ENCODE measurements at regions not wholly inside any gene's neighbourhood (a gene's known extent, or its start where the extent isn't known, plus 50 kb on each side); places are given as distances from the start of the nearest gene placed in this dataset.

DNA sequence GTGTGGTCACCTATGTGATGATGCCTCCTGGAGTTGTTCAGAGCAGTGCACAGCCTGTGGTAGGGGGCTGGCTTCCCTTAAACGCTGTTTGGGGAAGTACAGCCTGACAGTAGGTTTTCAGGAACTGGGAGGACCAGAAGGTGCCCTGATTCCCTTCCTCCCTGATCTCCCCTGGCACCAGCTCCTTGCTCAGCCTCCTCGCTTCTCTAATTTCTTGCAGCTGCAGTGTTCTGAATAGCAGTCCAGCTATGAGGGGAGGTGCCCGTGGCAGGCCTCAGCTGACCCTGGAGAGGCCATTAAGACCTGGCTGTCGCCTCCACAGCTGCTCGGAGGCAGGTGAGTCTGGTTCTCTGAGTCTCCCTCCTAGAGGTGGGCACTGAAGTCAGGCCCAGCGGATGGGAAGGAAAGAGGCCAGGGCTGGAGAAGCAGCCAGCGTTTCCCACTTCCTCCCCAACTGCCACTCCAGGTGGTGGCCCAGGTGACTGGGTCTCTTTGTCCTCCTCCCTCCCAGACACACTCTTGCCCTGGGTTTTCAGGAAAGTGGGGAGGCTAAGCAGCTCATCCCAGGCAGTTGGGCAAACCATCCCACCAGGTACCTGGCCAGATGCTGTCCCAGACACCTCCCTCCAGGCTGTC is 52.0 kb upstream of the RPL11 start:
- DNase-seq (ENCODE audit: low spot score): no peak

DNA sequence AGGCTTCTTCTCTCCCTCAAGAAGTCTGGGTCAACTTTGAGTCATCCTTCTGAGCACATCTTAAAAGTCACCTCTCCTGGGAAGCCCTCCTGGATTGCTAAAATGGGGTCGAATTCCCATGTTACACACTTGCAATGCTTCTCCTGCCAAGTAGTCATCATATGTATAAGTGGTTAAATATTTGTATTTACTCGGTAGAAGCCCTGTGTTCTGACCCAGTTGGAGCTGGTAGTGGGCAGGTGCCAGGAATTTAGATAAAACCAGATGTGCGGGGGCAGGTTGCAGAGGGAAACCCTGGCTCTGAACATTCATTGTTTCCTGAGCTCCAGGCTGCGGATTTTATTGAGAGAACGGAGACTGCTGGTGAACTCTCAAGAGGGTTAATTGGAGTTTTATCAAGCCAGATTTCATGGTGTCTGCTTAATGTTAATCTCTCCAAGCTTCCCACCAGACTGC is 52.8 kb upstream of the RPL11 start:
- DNase-seq (ENCODE audit: low spot score): no peak

DNA sequence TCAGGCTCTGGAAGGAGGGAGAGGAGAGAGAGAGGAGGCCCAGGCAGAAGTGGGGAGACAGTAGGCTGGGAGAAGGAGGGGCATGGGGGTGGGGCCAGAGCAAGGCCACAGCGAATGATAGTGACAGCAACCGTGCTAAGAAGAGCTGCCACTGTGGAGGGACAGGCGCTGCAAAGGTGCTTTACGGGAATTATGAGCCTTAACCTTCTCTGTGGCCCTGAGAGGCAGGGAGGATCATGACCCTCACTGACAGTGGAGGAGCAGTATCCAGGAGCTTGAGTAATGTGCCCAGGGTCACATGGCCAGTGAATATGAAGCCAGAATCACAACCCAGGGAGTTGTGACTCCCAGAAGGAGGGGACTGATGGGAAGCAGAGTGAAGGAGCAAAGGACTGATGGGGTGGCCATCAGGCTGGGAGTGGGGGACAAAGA is 53.4 kb upstream of the RPL11 start:
- no peak for DNase-seq (ENCODE audit: low spot score)

DNA sequence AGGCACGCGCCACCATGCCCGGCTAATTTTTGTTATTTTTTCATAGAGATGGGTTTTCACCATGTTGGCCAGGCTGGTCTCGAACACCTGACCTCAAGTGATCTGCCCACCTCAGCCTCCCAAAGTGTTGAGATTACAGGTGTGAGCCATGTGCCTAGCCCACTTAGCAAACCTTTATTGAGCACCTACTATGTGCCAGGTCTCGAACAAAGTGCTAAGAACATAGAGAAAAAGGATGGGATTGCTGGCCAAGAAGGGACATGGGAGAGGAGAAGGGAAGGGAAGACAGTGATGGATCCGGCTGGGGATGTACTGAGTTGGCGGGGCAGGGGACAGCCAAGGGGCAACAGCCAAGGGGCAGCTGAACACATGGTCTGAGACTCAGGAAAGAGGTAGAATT is 55.6 kb upstream of the RPL11 start:
- DNase-seq (ENCODE audit: low spot score): no peak

DNA sequence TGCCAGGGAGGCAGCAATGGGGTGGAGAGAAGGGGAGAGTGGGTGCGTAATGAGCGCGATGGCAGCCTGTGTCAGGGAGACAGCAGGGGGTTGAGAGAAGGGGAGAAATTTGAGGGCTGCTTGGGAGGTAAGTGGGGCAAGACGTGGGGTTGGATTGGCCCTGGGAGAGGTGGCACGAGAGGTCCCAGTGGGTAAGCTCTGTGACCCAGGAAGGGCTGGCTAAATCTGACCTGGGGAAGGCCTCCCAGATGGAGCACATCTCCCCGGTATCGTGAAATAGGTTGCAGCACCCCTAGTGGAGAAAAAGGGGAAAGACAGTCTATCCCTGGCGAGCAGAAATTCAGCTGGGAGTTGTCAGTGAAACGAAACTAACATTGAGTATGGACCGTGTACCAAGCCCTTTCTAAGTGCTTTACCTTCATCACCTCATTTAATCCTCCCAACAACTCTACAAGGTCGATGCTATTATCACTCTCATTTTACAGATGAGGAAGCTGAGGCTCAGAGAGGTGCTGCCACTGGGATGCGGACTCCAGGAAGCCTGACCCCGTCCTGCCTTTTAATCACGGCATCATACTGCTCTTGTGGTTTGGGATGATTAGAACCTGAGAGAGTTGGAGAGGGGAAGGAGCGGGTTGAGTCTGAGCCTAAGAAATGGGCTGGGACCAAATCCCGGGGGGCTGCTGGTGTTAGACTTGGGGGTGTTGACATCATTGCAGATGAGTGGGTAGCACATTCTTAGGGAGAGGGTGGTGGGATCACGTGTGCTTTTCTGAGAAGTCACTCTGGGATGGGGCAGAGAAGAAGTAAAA is 56.6 kb upstream of the RPL11 start:
- peak; percentile 88 for DNase-seq (ENCODE audit: low spot score)

DNA sequence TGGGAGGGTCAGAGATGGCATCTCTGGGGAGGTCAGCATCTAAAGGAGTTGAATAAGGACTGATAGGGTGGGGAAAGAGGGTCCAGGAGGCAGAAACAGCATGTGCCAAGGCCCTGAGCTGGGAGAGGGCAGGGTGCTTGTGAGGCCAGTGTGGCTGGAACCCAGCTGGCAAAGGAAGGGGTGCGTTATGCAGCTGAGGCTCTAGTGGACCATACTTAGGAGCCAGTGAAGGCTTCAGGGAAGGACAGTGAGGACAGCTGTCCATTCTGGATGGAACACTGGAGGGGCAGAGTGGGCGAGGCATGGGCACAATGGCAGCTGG is 57.1 kb upstream of the RPL11 start:
- DNase-seq (ENCODE audit: low spot score): no peak

DNA sequence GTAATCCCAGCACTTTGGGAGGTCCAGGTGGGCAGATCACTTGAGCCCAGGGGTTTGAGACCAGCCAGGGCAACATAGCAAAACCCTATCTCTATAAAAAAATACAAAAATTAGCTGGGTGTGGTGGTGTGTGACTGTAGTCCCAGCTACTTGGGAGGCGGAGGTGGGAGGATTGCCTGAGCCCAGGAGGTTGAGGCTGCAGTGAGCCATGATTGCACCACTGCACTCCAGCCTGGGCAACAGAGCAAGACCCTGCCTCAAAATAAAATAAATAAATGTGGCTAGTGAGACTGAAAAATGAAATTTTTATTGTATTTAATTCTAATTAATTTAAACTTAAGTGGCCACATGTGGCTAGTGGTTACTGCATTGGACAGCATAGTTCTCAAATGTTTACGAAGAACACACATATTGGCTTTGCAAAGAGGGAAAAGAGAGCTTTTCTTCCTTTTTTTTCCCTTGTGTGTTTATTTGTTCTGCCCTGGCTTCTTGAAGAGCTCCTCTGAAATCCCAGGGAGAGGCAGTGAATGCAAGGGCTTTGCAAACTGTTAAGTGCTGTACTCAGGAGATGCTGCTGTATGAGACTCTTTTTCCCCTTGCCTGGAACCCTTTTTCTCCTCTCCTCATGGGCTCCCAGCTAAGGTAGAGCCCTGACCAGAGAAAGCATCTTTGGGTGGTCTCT is 59.0 kb upstream of the RPL11 start:
- DNase-seq (ENCODE audit: low spot score): no peak

DNA sequence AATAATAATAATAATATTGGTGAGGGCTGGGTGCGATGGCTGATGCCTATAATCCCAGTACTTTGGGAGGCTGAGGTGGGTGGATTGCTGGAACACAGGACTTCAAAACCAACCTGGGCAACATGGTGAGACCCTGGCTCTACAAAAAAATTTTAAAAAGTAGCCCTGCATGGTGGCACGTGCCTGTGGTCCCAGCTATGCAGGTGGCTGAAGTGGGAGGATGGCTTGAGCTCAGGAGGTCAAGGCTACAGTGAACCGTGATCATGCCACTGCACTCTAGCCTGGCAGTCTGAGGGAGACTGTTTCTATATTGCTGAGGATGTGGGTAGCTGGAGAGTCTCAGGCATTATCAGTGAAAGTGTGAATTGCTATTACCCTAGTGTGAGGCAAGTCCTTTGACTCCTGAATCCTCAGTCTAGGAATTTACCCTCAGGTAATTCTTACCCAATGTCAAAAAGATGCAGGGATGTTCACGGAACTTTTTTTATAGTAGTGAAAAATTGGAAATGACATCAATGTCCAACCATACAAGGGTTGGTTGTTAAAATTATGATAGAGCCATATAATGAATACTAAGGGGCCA is 61.8 kb upstream of the RPL11 start:
- DNase-seq (ENCODE audit: low spot score): no peak

DNA sequence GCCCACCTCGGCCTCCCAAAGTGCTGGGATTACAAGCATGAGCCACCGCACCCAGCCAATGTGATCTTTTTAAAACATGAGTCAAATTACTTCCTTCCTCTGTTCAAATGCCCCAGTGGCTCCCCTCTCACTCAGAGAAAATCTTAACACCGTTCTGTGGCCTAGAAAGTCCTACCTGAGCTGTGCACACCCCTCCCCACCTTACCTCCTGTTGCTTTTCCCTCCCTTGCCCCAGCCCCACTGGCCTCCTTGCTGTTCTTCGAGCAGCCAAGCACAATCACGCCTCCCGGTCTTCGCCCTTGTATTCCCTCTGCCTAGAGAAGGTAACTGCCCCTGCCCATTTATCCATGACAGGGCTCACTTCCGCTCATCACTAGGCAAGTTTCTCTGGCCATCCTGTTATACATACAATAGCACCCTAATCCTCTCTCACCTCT is 62.6 kb upstream of the RPL11 start:
- DNase-seq (ENCODE audit: low spot score): no peak

DNA sequence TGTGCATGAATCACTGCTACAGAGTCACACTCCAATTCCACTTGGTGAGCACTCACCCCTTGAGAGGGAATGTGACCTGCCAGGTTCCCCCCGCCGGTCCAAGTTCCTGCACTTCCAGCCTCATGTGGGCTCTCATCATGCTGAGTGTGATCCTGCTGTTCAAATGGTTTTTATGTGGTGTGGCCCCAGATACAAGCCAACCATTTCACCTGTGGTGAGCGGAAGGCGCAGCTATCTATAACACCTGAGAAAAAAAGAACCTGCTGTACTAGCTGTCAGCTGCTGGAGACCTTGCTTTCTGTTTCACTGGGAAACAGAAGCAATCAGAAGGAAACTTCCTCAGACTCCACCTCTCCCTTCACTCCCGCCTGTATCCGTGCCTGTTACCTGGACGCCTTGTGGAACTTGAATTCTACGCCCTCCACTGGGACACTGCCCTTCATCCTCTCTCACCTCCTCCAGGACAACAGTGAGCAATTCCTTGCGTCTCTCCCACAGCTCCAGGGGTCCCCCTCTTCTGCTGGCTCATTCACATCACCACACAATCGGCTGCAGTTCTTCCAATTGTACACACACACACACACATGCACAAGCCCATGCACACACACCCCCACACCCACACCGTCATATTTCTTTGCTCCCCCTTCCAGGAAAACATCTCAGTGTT is 64.4 kb upstream of the RPL11 start:
- no peak for DNase-seq (ENCODE audit: low spot score)

DNA sequence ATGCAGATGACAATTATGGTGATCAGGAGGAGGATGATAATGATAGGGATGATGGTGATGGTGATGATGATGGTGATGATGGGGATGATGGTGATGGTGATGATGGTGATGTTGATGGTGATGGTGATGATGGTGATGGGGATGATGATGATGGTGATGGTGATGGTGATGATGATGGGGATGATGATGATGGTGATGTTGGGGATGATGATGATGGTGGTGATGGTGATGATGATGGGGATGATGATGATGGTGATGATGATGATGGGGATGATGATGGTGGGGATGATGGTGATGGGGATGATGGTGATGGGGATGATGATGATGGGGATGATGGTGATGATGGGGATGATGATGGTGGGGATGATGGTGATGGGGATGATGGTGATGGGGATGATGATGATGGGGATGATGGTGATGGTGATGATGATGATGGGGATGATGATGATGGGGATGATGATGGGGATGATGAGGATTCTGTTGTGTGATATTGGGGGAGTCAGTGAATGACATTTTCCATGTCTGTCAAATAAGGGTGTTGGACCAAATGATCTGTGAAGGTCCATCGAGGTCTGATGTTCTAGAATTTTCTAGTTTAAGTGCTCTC is 65.6 kb upstream of the RPL11 start:
- DNase-seq (ENCODE audit: low spot score): no peak

DNA sequence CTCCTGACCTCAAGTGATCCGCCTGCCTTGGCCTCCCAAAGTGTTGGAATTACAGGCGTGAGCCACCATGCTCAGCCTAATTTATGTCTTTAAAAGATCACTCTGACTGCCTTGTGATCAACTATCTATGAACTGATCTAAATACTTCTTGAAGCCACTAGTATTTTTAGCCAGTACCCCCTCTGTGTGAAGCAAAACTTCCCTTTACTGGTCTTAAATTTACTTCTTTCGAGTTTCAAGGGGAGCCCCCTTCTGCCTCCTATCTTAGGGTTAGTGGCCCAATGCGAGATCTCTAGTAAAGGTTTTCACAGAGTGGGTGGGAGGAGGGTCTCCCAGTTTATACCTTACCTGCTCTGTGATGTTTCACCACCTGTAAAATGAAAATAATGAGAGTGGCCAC is 66.1 kb upstream of the RPL11 start:
- DNase-seq (ENCODE audit: low spot score): no peak

DNA sequence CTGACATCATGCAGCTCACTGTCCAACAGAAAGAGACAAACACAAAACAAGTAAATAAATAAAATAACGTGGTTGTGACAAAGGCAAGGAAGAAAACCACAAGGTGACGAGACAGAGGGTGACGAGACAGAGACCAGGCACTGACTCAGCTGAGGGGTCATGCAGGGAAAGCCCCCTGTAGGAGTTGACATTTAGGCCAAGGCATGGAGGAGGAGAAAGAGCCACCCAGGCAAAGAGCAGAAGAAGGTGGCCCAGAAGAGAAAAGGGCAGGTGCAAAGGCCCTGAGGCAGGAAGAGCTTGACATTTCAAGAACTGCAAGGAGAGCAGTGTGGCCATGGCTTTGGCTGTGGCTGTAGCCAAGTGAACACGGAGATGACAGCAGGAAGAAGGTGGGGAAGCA is 65.1 kb upstream of the ID3 start:
- no peak for DNase-seq (ENCODE audit: low spot score)

DNA sequence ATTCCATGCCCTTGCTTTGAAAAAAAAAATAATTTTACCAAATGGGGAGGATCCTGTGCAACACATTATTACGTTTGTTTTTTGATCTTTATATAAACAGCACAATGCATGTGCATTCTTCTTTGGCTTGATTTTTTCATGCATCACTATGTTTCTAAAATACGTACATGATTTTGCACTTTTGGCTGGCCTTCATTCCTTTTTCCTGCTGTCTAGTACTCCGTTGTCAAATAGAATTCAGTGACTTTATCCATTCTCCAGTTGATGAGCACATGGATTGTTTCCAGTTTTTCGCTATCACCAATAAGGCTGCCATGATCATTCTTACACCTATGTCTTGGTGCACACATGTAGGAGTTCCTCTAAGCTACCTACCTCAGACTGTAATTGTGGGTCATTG is 63.0 kb upstream of the ID3 start:
- no peak for DNase-seq (ENCODE audit: low spot score)

DNA sequence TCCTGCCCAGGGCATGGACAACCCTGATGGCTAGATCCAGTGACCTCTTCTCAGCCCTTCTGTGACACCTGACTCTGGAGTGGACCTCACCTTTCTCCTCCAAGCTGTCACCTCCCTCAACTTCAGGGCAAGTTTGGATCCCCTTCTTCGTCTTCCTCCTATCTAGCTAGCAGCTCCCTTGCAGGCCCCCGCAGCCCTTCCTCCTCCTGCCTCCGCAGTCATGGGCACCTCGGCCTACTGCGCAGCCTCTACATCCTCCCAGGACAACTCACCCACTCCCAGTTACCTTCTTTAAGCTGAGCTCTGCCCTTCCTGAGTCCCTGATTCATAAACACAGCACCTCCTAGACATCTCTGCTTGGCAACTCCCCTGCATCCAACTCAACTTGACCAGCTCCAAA is 61.3 kb upstream of the ID3 start:
- no peak for DNase-seq (ENCODE audit: low spot score)

DNA sequence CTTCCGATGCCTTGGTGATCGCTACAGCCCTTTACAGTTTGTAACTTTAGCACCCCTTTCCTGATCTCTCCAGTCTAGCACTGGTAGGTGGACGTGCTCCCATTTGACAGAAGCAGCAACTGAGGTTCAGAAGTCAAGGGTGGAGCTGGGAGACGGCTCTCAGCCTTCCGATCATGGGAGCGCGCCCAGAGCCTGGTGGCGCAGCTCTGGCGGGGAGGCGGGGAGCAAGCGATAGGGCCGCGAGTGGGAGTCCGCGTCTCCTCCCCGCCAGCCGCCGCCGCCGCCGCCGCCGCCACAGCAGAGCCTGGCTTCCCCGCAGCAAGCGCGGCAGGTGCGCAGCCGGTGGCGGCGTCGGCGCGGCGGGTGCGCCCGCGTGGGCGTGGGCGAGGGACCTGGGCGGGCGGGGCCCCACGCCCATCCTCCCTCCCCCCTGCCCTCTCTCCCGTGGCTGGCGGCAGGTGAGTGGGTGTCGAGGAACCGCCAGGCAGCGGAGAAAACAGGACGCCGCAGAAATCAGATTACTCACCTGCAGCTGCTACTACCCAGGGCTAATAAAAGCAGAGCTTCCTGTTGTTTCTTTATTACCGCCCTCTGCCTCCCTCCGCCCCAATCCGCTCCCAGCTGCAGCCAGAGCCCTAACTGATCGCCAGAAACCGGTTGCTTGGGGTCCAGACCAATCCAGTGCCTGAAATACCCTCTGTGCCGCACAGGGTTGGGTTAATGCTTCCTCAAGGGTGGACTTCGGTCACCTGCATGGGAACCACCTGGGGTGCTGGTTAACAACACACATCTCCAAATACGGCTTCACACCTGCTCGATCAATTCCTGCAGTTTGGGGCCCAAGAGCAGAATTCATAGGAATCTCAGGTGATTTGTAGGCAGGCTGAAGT is 60.2 kb upstream of the ID3 start:
- peak; percentile 42 for DNase-seq (ENCODE audit: low spot score)

DNA sequence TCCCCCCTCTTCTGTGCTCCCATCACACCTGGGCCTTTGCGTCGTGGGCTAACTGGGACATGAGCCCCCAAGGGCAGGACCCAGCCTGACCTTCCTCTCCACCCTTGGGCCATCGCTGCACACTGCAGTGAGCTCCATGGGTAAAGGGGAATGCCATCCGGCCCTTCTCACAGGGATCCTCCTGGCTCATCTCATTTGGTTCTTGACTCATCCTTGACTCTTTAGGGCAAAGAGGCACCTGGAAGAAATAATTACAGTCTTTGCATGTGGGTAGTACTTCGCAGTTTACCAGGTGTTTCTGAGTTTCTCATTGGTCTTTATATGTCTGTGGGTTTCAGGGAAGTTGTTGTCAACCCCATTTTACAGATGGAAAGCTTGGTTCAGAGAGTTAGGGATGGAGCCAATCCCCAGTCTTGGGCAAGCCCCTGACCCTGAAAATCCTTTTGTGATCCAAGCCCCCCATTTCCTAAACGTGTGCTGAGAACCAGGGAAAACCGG is 59.3 kb upstream of the ID3 start:
- DNase-seq (ENCODE audit: low spot score): no peak

DNA sequence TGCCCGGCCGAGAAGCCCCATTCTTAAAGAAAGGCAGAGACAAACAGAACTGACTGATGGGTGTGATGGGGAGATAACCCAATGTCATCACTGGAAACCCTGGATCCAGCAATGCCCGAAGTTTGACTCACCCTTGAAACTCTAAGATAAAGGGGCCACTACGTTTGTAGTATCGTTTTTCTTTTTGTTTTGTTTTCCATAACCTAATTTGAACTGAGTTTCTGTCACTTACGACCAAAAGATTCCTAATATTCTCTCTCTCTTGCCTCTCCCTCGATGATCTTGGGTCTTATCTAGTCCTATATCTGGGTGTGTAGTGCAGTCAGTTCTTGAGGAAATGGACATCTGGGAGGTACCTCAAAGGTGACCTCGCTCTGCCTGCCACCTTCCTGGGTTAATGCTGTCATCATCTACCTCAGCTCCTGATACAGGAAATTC is 57.8 kb upstream of the ID3 start:
- no peak for DNase-seq (ENCODE audit: low spot score)

DNA sequence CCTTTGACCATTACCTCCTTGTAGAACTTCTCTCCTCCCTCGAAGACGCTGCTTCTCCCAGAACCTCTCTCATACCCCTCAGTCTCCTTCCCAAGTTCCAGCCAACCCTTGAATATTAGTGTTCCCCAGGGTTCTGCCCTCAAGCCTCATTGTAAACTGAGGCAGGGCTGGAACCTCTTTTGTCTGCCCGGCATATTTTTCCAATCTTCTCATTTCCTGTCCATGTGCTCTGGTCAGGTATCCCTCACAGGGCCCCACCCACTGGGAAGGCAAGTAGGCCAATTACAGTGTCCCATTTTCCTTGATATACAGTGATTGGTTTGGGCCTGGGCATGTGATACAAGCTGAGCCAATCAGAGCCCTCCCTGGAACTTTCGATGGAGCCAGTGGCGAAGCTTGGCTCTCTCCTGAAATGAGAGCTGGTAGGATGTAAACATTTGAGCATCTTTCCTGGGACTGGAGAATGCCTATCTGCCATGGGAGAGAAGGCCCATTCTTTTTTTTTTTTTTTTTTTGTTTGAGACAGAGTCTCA is 57.1 kb upstream of the ID3 start:
- DNase-seq (ENCODE audit: low spot score): no peak

DNA sequence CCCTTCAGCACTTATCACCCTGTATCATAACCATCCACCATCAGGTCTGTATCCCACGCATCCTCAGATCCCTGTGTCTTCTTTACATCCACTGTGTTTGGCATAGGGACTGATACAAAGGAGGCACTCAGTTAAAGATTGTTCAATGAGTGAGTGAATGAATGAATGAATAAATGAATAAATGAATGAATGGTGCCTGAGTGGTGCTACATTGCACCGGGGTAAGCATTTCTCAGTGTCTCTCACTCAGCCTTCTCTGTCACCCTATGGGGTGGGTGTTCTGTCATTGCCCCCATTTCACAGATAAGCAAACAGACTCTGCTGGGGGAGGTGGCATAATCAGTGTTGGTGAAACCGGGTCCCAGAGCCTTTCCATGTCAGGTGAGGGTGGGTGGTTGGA is 56.6 kb upstream of the ID3 start:
- DNase-seq (ENCODE audit: low spot score): no peak

All from AG08396 (cell line).